IMR-90 (cell line): ENCODE measurements at regions not wholly inside any gene's neighbourhood (a gene's known extent, or its start where the extent isn't known, plus 50 kb on each side); places are given as distances from the start of the nearest gene placed in this dataset.
A peak's percentile ranks its signal among the peaks of the same experiment; 100 is the strongest.

ENCODE experiments used
- ATAC-seq: fragments of 200-7000 bp; cut with Tn5 transposase; 2 replicates; pipeline ENCODE4 v1.9.1; 2020; ENCODE audit warnings: low read depth, mild to moderate bottlenecking, moderate library complexity
- BruUV-seq: library from RNA; stranded (reverse); fragments of 400-500 nt; replicated peaks from 2 replicates; lab custom pipeline; 2021; lab: Mats Ljungman, UMichigan
- CTCF ChIA-PET: fragments of 300-600 bp; formaldehyde crosslinking; extraction: SDS; loops from one replicate; lab custom pipeline; 2021; ENCODE audit warnings: antibody characterized with exemption; lab: Yijun Ruan, JAX
- POLR2A ChIA-PET: fragments of 300-600 bp; sonication (Branson Sonifier 250); formaldehyde crosslinking; loops from one replicate; lab custom pipeline; 2022; ENCODE audit warnings: antibody characterized with exemption; ENCODE audit not compliant: unreplicated experiment; lab: Charles Lee
- DNase-seq: peaks from one replicate; pipeline ENCODE4 v3.0.0; 2013
- H2AFZ ChIP-seq: replicated peaks from 2 replicates; pipeline ENCODE3; 2013; ENCODE audit warnings: low read length, mild to moderate bottlenecking; ENCODE audit not compliant: poor library complexity
- H2AK5ac ChIP-seq: 2 replicates; pipeline ENCODE4 v1.6.1; 2013; ENCODE audit warnings: low read depth, low read length, inconsistent platforms
- H2AK9ac ChIP-seq: replicated peaks from 2 replicates; pipeline ENCODE3; 2013; ENCODE audit warnings: mild to moderate bottlenecking, low read depth, low read length, moderate library complexity; ENCODE audit not compliant: poor library complexity
- H2BK120ac ChIP-seq: 2 replicates; pipeline ENCODE4 v1.6.1; 2013; ENCODE audit warnings: low read depth, low read length, inconsistent platforms
- H2BK15ac ChIP-seq: 3 replicates; pipeline ENCODE4 v1.6.1; 2013; ENCODE audit warnings: low read depth, low read length, inconsistent platforms
- H2BK20ac ChIP-seq: 2 replicates; pipeline ENCODE4 v1.6.1; 2013; ENCODE audit warnings: low read depth, mild to moderate bottlenecking, inconsistent platforms, low read length, moderate library complexity
- H2BK5ac ChIP-seq: 2 replicates; pipeline ENCODE4 v1.6.1; 2013; ENCODE audit warnings: mild to moderate bottlenecking, low read depth, low read length, inconsistent platforms; ENCODE audit not compliant: poor library complexity, severe bottlenecking
- H3K14ac ChIP-seq: replicated peaks from 2 replicates; pipeline ENCODE4 v1.6.1; 2013; ENCODE audit warnings: low read depth, low read length, inconsistent platforms
- H3K18ac ChIP-seq: 2 replicates; pipeline ENCODE4 v1.6.1; 2013; ENCODE audit warnings: low read depth, low read length, control low read depth
- H3K23ac ChIP-seq: 2 replicates; pipeline ENCODE4 v1.6.1; 2013; ENCODE audit warnings: low read depth, low read length, inconsistent platforms
- H3K27ac ChIP-seq: 2 replicates; pipeline ENCODE4 v1.5.1; 2013; ENCODE audit warnings: mild to moderate bottlenecking, control low read depth, low read length; ENCODE audit not compliant: insufficient read depth
- H3K27me3 ChIP-seq: 2 replicates; pipeline ENCODE4 v1.6.1; 2013; ENCODE audit warnings: low read length; ENCODE audit not compliant: control insufficient read depth, insufficient read depth
- H3K36me3 ChIP-seq: 2 replicates; pipeline ENCODE4 v1.6.1; 2013; ENCODE audit warnings: low read length, mixed read lengths; ENCODE audit not compliant: control insufficient read depth, insufficient read depth
- H3K4ac ChIP-seq: 2 replicates; pipeline ENCODE4 v1.6.1; 2013; ENCODE audit warnings: low read depth, low read length, inconsistent platforms
- H3K4me1 ChIP-seq: 2 replicates; pipeline ENCODE4 v1.6.1; 2013; ENCODE audit warnings: low read length, mixed read lengths; ENCODE audit not compliant: control insufficient read depth, insufficient read depth
- H3K4me2 ChIP-seq: 2 replicates; pipeline ENCODE4 v1.6.1; 2013; ENCODE audit warnings: low read depth, mild to moderate bottlenecking, control low read depth, low read length, moderate library complexity
- H3K4me3 ChIP-seq: 2 replicates; pipeline ENCODE4 v1.5.1; 2013; ENCODE audit warnings: low read depth, mild to moderate bottlenecking, control low read depth, low read length, moderate library complexity; ENCODE audit not compliant: insufficient read depth
- H3K56ac ChIP-seq: 2 replicates; pipeline ENCODE4 v1.6.1; 2013; ENCODE audit warnings: low read length, inconsistent platforms; ENCODE audit not compliant: insufficient read depth; ENCODE audit errors: extremely low read depth
- H3K79me1 ChIP-seq, 2 experiments: 2 replicates each; pipeline ENCODE4 v1.6.1; 2013; ENCODE audit warnings: low read length in 2 of 2, inconsistent platforms in 1 of 2, low read depth in 1 of 2
- H3K9ac ChIP-seq: 2 replicates; pipeline ENCODE4 v1.6.1; 2013; ENCODE audit warnings: low read depth, low read length, control low read depth
- H3K9me1 ChIP-seq: 2 replicates; pipeline ENCODE4 v1.6.1; 2013; ENCODE audit warnings: low read length, inconsistent platforms; ENCODE audit not compliant: insufficient read depth
- H3K9me3 ChIP-seq: 2 replicates; pipeline ENCODE4 v1.6.1; 2013; ENCODE audit warnings: low read length; ENCODE audit not compliant: control insufficient read depth, insufficient read depth
- H4K20me1 ChIP-seq: 2 replicates; pipeline ENCODE4 v1.6.1; 2013; ENCODE audit warnings: low read length, inconsistent platforms; ENCODE audit not compliant: insufficient read depth
- H4K5ac ChIP-seq: 2 replicates; pipeline ENCODE4 v1.6.1; 2013; ENCODE audit warnings: mild to moderate bottlenecking, low read depth, low read length, control low read depth
- H4K8ac ChIP-seq, 2 experiments: 2 replicates each; pipeline ENCODE4 v1.6.1; 2013; ENCODE audit warnings: low read depth in 2 of 2, low read length in 2 of 2, control low read depth in 1 of 2, inconsistent platforms in 1 of 2
- H4K91ac ChIP-seq: 2 replicates; pipeline ENCODE4 v1.6.1; 2013; ENCODE audit warnings: low read depth, low read length, inconsistent platforms; ENCODE audit not compliant: insufficient read depth
- CEBPB ChIP-seq: IDR thresholded peaks from 2 replicates; pipeline ENCODE4 v1.6.1; 2012; ENCODE audit warnings: low read depth, low read length, improper control_type of control experiment
- FOS ChIP-seq: fragments of 150-350 bp; IDR thresholded peaks from 2 replicates; pipeline ENCODE4 v1.6.1; 2016; ENCODE audit warnings: low read depth, low read length
- MAZ ChIP-seq: IDR thresholded peaks from 2 replicates; pipeline ENCODE4 v1.6.1; 2012; ENCODE audit warnings: low read depth, mild to moderate bottlenecking, low read length, improper control_type of control experiment, moderate library complexity, borderline replicate concordance
- WGBS, 2 experiments: methylation state at CpG; one replicate each; pipeline versions ENCODE4 v1.1.5 to v1.1.7; 2013; ENCODE audit warnings: missing lambda C conversion rate in 2 of 2; ENCODE audit not compliant: insufficient read length in 1 of 2; ENCODE audit errors: extremely low coverage in 2 of 2; 5-methylcytosine and 5-hydroxymethylcytosine counted together
- dilution Hi-C: fragments of 300-500 bp; cut with HindIII; formaldehyde crosslinking; loops from one replicate; pipeline ENCODE4 v1.14.3; 2018; ENCODE audit warnings: low sequenced_read_pairs; ENCODE audit not compliant: unreplicated experiment
- in situ Hi-C: fragments of 300-500 bp; cut with MboI; formaldehyde crosslinking; loops from 3 replicates; pipeline ENCODE4 v1.14.3; 2019; ENCODE audit warnings: low sequenced_read_pairs, inconsistent platforms, mixed read lengths
- intact Hi-C: fragments of 100-400 bp; cut with micrococcal nuclease; formaldehyde crosslinking; loops from 2 replicates; pipeline ENCODE4 v1.10.0; 2022

DNA sequence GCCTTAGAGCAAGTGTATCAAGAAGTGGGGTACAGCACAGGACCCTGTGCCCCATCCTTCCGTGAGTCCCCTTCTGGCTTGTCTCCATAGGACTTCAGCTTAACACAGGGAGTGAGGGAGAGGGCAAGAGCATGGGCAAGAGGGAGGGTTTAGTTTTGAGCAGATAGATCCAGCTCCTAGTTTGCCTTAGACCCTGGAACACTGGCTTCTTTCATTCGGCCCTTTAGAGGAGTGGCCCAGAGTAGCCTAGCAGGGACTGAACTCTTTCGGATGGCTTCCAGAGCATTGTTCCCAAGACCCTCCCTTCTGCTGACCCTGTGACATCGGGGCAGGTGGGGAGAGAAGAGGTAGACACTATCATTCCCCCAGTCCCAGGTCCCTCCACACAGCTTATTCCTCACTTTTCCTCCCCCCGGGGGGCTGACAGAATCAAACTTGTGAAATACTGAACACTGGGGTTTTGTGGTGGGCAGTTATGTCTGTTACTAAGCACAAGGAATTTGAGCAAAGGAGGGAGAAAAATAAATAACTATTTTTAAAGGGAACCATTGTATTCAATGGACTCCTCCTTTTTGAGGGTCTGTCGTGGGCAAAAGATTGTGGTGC lies 289.6 kb upstream of the C2CD4B start:
- BruUV-seq = no TSS peak
- DNase-seq (peak; percentile 57), ATAC-seq (peak; percentile 10)
- peaks cover 0 to 64% of the 10 kb centered on the region in 2 experiments; a peak in 2 of 4 replicates for H3K79me1 ChIP-seq
- no peaks in the 10 kb centered on the region for H3K36me3 ChIP-seq
- H3K14ac ChIP-seq = peak overlapping the region; percentile 49
- peak overlapping the region; percentile 87 for H4K5ac ChIP-seq
- H3K23ac ChIP-seq = peak overlapping the region; percentile 76
- peak overlapping the region; percentile 91 for H2BK15ac ChIP-seq
- no peak overlapping the region for H3K4me3 ChIP-seq
- H2BK20ac ChIP-seq = peak overlapping the region; percentile 89
- peaks cover 32% of the 10 kb centered on the region for H3K9me1 ChIP-seq
- H3K9ac ChIP-seq = 0 out of 2 replicates have a peak overlapping the region, but pooled peaks have one; percentile 2
- peak overlapping the region; percentile 84 for H3K4ac ChIP-seq
- intact Hi-C loops = loop anchor here (5.0 kb wide), 1 partner anchor 62 kb away; the partner anchor contains the start of gene TLN2
- H3K27ac ChIP-seq = peak overlapping the region; percentile 82
- H2BK5ac ChIP-seq = peak overlapping the region; percentile 78
- peak overlapping the region; percentile 80 to 87 for H4K8ac ChIP-seq
- peak; percentile 83 for TF ChIP-seq CEBPB
- no peak for TF ChIP-seq MAZ
- 0 out of 2 replicates have a peak, but pooled peaks have one; percentile 11 for TF ChIP-seq FOS
- H3K9me3 ChIP-seq = no peaks in the 10 kb centered on the region
- H3K27me3 ChIP-seq = no peaks in the 10 kb centered on the region
- peak overlapping the region; percentile 98 for H2AK5ac ChIP-seq
- in situ Hi-C loops = no loop called here
- H3K18ac ChIP-seq = peak overlapping the region; percentile 78
- peak overlapping the region; percentile 60 for H3K4me2 ChIP-seq
- ChIA-PET CTCF (interaction anchor here (1.1 kb wide), 1 partner anchor 287 kb away, joined by 3 read pairs; no protein-coding TSS in a partner anchor), POLR2A (no interaction called here)
- peak overlapping the region; percentile 97 for H4K91ac ChIP-seq
- dilution Hi-C loops = no loop called here
- H2AK9ac ChIP-seq = no peak overlapping the region
- H2AFZ ChIP-seq = no peak overlapping the region
- H3K4me1 ChIP-seq = peaks cover 40% of the 10 kb centered on the region
- WGBS, 2 experiments = no CpG with 5 or more reads among the region's 6 CpGs
- H2BK120ac ChIP-seq = peak overlapping the region; percentile 96
- H3K56ac ChIP-seq = peak overlapping the region; percentile 30
- no peaks in the 10 kb centered on the region for H4K20me1 ChIP-seq
